ENCODE measurements at regions not wholly inside any gene's neighbourhood (a gene's known extent, or its start where the extent isn't known, plus 50 kb on each side); places are given as distances from the start of the nearest gene placed in this dataset.
"Not testable (repeated sequence)": the region's sequence is repeated elsewhere in the genome, so short reads cannot be mapped to it uniquely, and the experiment has no call there.

- ATAC-seq: no peak
These were observed 772.7 kb downstream of the PRELID2 start for GRCh38 chr5:145062280-145063062.

GRCh38 chr5:145056800-145057199 lies 778.3 kb downstream of the PRELID2 start:
- ATAC-seq: peak; percentile 56 to 83

GRCh38 chr5:145050181-145050580 lies 785.0 kb downstream of the PRELID2 start:
- ATAC-seq: no peak

GRCh38 chr5:145044970-145045369 lies 790.2 kb downstream of the PRELID2 start:
- no peak for ATAC-seq

GRCh38 chr5:145028626-145029025 lies 806.5 kb downstream of the PRELID2 start:
- ATAC-seq: no peak

GRCh38 chr5:145027286-145027685 lies 807.9 kb downstream of the PRELID2 start:
- ATAC-seq: no peak

GRCh38 chr5:145025775-145026174 lies 809.4 kb downstream of the PRELID2 start:
- ATAC-seq: no peak

- no peak for ATAC-seq
These were observed 820.0 kb downstream of the PRELID2 start for GRCh38 chr5:145015146-145015545.

GRCh38 chr5:145014109-145014508 lies 821.0 kb downstream of the PRELID2 start:
- no peak for ATAC-seq

GRCh38 chr5:145010834-145011233 lies 824.3 kb downstream of the PRELID2 start:
- no peak for ATAC-seq

GRCh38 chr5:145008876-145009530 lies 826.1 kb downstream of the PRELID2 start:
- no peak for ATAC-seq

- ATAC-seq: not testable (repeated sequence)
These were observed 823.7 kb downstream of the KCTD16 start for GRCh38 chr5:144994356-144994755.

GRCh38 chr5:144983101-144983500 lies 812.4 kb downstream of the KCTD16 start:
- ATAC-seq: no peak

GRCh38 chr5:144979516-144980264 lies 809.0 kb downstream of the KCTD16 start:
- ATAC-seq: no peak

- no peak for ATAC-seq
These were observed 801.6 kb downstream of the KCTD16 start for GRCh38 chr5:144972317-144972716.

- ATAC-seq: no peak
These were observed 800.6 kb downstream of the KCTD16 start for GRCh38 chr5:144971108-144971850.

- ATAC-seq: no peak
These were observed 789.6 kb downstream of the KCTD16 start for GRCh38 chr5:144960296-144960695.

GRCh38 chr5:144958002-144958401 lies 787.3 kb downstream of the KCTD16 start:
- ATAC-seq: no peak

- no peak for ATAC-seq
These were observed 780.3 kb downstream of the KCTD16 start for GRCh38 chr5:144950996-144951395.

GRCh38 chr5:144947023-144947422 lies 776.4 kb downstream of the KCTD16 start:
- no peak for ATAC-seq

- ATAC-seq: no peak
These were observed 774.8 kb downstream of the KCTD16 start for GRCh38 chr5:144945503-144945902.

GRCh38 chr5:144944936-144945335 lies 774.3 kb downstream of the KCTD16 start:
- no peak for ATAC-seq

- no peak for ATAC-seq
These were observed 770.3 kb downstream of the KCTD16 start for GRCh38 chr5:144941004-144941403.
